NCI-H1105 (cell line): ENCODE measurements at regions not wholly inside any gene's neighbourhood (a gene's known extent, or its start where the extent isn't known, plus 50 kb on each side); places are given as distances from the start of the nearest gene placed in this dataset.
"Not testable (repeated sequence)": the region's sequence is repeated elsewhere in the genome, so short reads cannot be mapped to it uniquely, and the experiment has no call there.

ENCODE experiments used
- DNase-seq: peaks from one replicate; lab custom pipeline; 2025; lab: John Stamatoyannopoulos, UW

GRCh38 chrX:40530509-40530908 lies 50.3 kb upstream of the ATP6AP2 start:
- DNase-seq: no peak

- no peak for DNase-seq
Observed at GRCh38 chrX:40527543-40527942, 53.2 kb upstream of the ATP6AP2 start.

GRCh38 chrX:40526412-40526811 lies 54.4 kb upstream of the ATP6AP2 start:
- DNase-seq: no peak

GRCh38 chrX:40525901-40526300 lies 54.9 kb upstream of the ATP6AP2 start:
- not testable (repeated sequence) for DNase-seq

- DNase-seq: no peak
Observed at GRCh38 chrX:40524423-40524822, 56.3 kb upstream of the ATP6AP2 start.

- no peak for DNase-seq
Observed at GRCh38 chrX:40523852-40524251, 56.9 kb upstream of the ATP6AP2 start.

GRCh38 chrX:40521868-40522450 lies 58.8 kb upstream of the ATP6AP2 start:
- DNase-seq: no peak

GRCh38 chrX:40514376-40514775 lies 66.4 kb upstream of the ATP6AP2 start:
- no peak for DNase-seq

GRCh38 chrX:40513835-40514234 lies 66.9 kb upstream of the ATP6AP2 start:
- no peak for DNase-seq

GRCh38 chrX:40513012-40513411 lies 67.8 kb upstream of the ATP6AP2 start:
- DNase-seq: no peak

- DNase-seq: no peak
Observed at GRCh38 chrX:40511258-40511657, 69.5 kb upstream of the ATP6AP2 start.

- no peak for DNase-seq
Observed at GRCh38 chrX:40508560-40508959, 72.2 kb upstream of the ATP6AP2 start.

- DNase-seq: no peak
Observed at GRCh38 chrX:40506201-40506985, 74.4 kb upstream of the ATP6AP2 start.

- no peak for DNase-seq
Observed at GRCh38 chrX:40504801-40505605, 75.8 kb upstream of the ATP6AP2 start.

GRCh38 chrX:40503094-40503493 lies 77.7 kb upstream of the ATP6AP2 start:
- DNase-seq: no peak

- DNase-seq: no peak
Observed at GRCh38 chrX:40502688-40503087, 78.1 kb upstream of the ATP6AP2 start.

- DNase-seq: no peak
Observed at GRCh38 chrX:40501164-40501855, 79.5 kb upstream of the ATP6AP2 start.

GRCh38 chrX:40496728-40497127 lies 84.0 kb upstream of the ATP6AP2 start:
- DNase-seq: no peak

GRCh38 chrX:40495659-40496058 lies 85.1 kb upstream of the ATP6AP2 start:
- no peak for DNase-seq

GRCh38 chrX:40494005-40494404 lies 86.8 kb upstream of the ATP6AP2 start:
- DNase-seq: no peak

- no peak for DNase-seq
Observed at GRCh38 chrX:40488296-40488695, 92.5 kb upstream of the ATP6AP2 start.

GRCh38 chrX:40485973-40486372 lies 94.8 kb upstream of the ATP6AP2 start:
- no peak for DNase-seq
